ENCODE measurements at regions not wholly inside any gene's neighbourhood (a gene's known extent, or its start where the extent isn't known, plus 50 kb on each side); places are given as distances from the start of the nearest gene placed in this dataset.

- no peak for DNase-seq
These were observed 164.5 kb upstream of the EGFLAM start for GRCh38 chr5:38093855-38094254.

GRCh38 chr5:38086777-38087176 lies 171.6 kb upstream of the EGFLAM start:
- DNase-seq, result no peak

GRCh38 chr5:38079620-38080402 lies 178.5 kb upstream of the EGFLAM start:
- DNase-seq, result no peak

GRCh38 chr5:38078161-38078560 lies 180.2 kb upstream of the EGFLAM start:
- DNase-seq, result no peak

- no peak for DNase-seq
These were observed 180.7 kb upstream of the EGFLAM start for GRCh38 chr5:38077652-38078051.

GRCh38 chr5:38071831-38072694 lies 186.3 kb upstream of the EGFLAM start:
- no peak for DNase-seq

GRCh38 chr5:38070304-38070950 lies 187.9 kb upstream of the EGFLAM start:
- DNase-seq, result no peak

- DNase-seq, result no peak
These were observed 189.0 kb upstream of the EGFLAM start for GRCh38 chr5:38069360-38069759.

GRCh38 chr5:38060354-38060753 lies 198.0 kb upstream of the EGFLAM start:
- no peak for DNase-seq

GRCh38 chr5:38059876-38060275 lies 198.5 kb upstream of the EGFLAM start:
- DNase-seq, result no peak

GRCh38 chr5:38051711-38052511 lies 206.4 kb upstream of the EGFLAM start:
- DNase-seq, result no peak

GRCh38 chr5:38048400-38048799 lies 208.6 kb upstream of the GDNF start:
- no peak for DNase-seq

- no peak for DNase-seq
These were observed 206.3 kb upstream of the GDNF start for GRCh38 chr5:38046103-38046502.

- no peak for DNase-seq
These were observed 205.6 kb upstream of the GDNF start for GRCh38 chr5:38045446-38045845.

GRCh38 chr5:38039826-38040225 lies 200.0 kb upstream of the GDNF start:
- no peak for DNase-seq

- DNase-seq, result no peak
These were observed 199.2 kb upstream of the GDNF start for GRCh38 chr5:38039091-38039490.

GRCh38 chr5:38036765-38037164 lies 196.9 kb upstream of the GDNF start:
- DNase-seq, result no peak

GRCh38 chr5:38032149-38032548 lies 192.3 kb upstream of the GDNF start:
- no peak for DNase-seq

- no peak for DNase-seq
These were observed 191.5 kb upstream of the GDNF start for GRCh38 chr5:38031304-38031703.

GRCh38 chr5:38029397-38030065 lies 189.7 kb upstream of the GDNF start:
- no peak for DNase-seq

GRCh38 chr5:38023799-38024198 lies 184.0 kb upstream of the GDNF start:
- DNase-seq, result no peak

- no peak for DNase-seq
These were observed 183.5 kb upstream of the GDNF start for GRCh38 chr5:38023371-38023770.

Data from activated effector memory CD4-positive, alpha-beta T cell treated with Interleukin-2 at 50 U/mL for 16 hours (primary cell).